ENCODE measurements at regions not wholly inside any gene's neighbourhood (a gene's known extent, or its start where the extent isn't known, plus 50 kb on each side); places are given as distances from the start of the nearest gene placed in this dataset.

GRCh38 chr2:180322781-180323180 is 315.7 kb upstream of the CWC22 start:
- no peak for TF ChIP-seq EZH2phosphoT487 (IDR thresholded peaks at IDR 0.05; ENCODE audit: low read length)
- TF ChIP-seq CTCF (IDR thresholded peaks at IDR 0.05; ENCODE audit: low read length): no peak
